Pancreas (tissue), 10 donors: ENCODE measurements at regions not wholly inside any gene's neighbourhood (a gene's known extent, or its start where the extent isn't known, plus 50 kb on each side); places are given as distances from the start of the nearest gene placed in this dataset.

Experiments
- ATAC-seq, 4 donors: fragments of 200-7000 bp; cut with Tn5 transposase; one replicate each; pipeline versions ENCODE4 v1.8.0 to v1.9.1; 2020; ENCODE audit warnings: mild to moderate bottlenecking in 4 of 4, moderate library complexity in 4 of 4
- DNase-seq, 6 donors: peaks; one replicate each; pipeline ENCODE4 v3.0.0-alpha.2; 2020
- FAIRE-seq: peaks from 2 replicates; lab custom pipeline; 2012; peaks lifted over from hg19 to GRCh38; lab: Jason Lieb, UNC
- H3K27ac ChIP-seq, 4 donors: fragments of 200-600 bp; sonication (generic); 1 replicate in 3 of 4; 2 replicates in 1 of 4; pipeline versions ENCODE4 v1.5.0 to v1.8.0; 2020
- H3K27me3 ChIP-seq, 4 donors: fragments of 200-600 bp; one replicate each; pipeline ENCODE4 v1.8.0; 2021
- H3K36me3 ChIP-seq, 3 donors: fragments of 200-600 bp; sonication (generic) in 1 of 3; one replicate each; pipeline versions ENCODE4 v1.5.0 to v1.8.0; 2020 to 2021
- H3K4me1 ChIP-seq, 3 donors: fragments of 200-600 bp; one replicate each; pipeline ENCODE4 v1.8.0; 2021
- H3K4me3 ChIP-seq, 4 donors: fragments of 200-600 bp; sonication (generic) in 2 of 4; one replicate each; pipeline versions ENCODE4 v1.5.0 to v1.8.0; 2020 to 2021
- H3K9me3 ChIP-seq, 4 donors: fragments of 200-600 bp; one replicate each; pipeline ENCODE4 v1.8.0; 2021
- CTCF ChIP-seq, 4 donors: fragments of 200-600 bp; sonication (generic) in 3 of 4; IDR thresholded peaks; one replicate each; pipeline versions ENCODE4 v1.5.0 to v1.8.0; 2021; ENCODE audit warnings: antibody characterized with exemption in 4 of 4
- WGBS, 2 donors: extraction: QIAGEN DNeasy Blood & Tissue Kit; methylation state at CpG; one replicate each; pipeline ENCODE4 v1.1.7; 2013; 5-methylcytosine and 5-hydroxymethylcytosine counted together
- intact Hi-C, 3 donors: fragments of 100-400 bp; cut with DNase I; formaldehyde crosslinking; loops; one replicate each; pipeline versions ENCODE4 v1.11.1 to v1.14.2; 2022
- donor health status: healthy with polysubstance abuse.
- donor health status: DM: no; HTN: no; CAD: no; lungs with moderate emphysema.
- donor health status: DM: no; HTN: no; CAD: no.
- donor health status: control.
- donor health status: control.
- donor health status: Bipolar disorder and iron deficiency.
- donor health status: DM: yes; HTN: yes; CAD: no.
- donor health status: DM: no; HTN: no; CAD: no.
- donor health status: DM: no; HTN: no; CAD: no.
- donor health status: DM: yes; HTN: yes; CAD: no.

- Histone ChIP-seq H3K27ac (no peak overlapping the region), H3K4me1 (peaks cover 6 to 14% (median 13%) of the 10 kb centered on the region in 3 donors)
- WGBS, 2 donors, result 70 to 73% methylated on average over 3 of the region's 3 CpGs
These were observed 213.8 kb downstream of the URB2 start for GRCh38 chr1:229839800-229840199.

GRCh38 chr1:229841230-229841629, 215.2 kb downstream of the URB2 start:
- ATAC-seq (no peak), FAIRE-seq (no peak), DNase-seq (no peak)
- WGBS, 2 donors, result 86 to 91% methylated on average over 5 of the region's 5 CpGs
- intact Hi-C loops, result no loop called here
- TF ChIP-seq CTCF (IDR thresholded peaks at IDR 0.05), result no peak
- H3K4me3 ChIP-seq, result no peak overlapping the region
- peaks cover 12 to 24% (median 17%) of the 10 kb centered on the region in 3 donors for H3K4me1 ChIP-seq
- no peaks in the 10 kb centered on the region for H3K36me3 ChIP-seq
- no peak overlapping the region for H3K27ac ChIP-seq
- no peaks in the 10 kb centered on the region for H3K27me3 ChIP-seq
- H3K9me3 ChIP-seq, result no peaks in the 10 kb centered on the region

More at GRCh38 chr1:229839800-229840199, 213.8 kb downstream of the URB2 start:
- intact Hi-C loops, result no loop called here
- Histone ChIP-seq H3K27me3 (no peaks in the 10 kb centered on the region), H3K9me3 (no peaks in the 10 kb centered on the region), H3K36me3 (no peaks in the 10 kb centered on the region), H3K4me3 (no peak overlapping the region)
- DNase-seq (no peak), ATAC-seq (no peak), FAIRE-seq (no peak)
- no peak for TF ChIP-seq CTCF (IDR thresholded peaks at IDR 0.05)

GRCh38 chr1:229842302-229843255, 216.5 kb downstream of the URB2 start:
- intact Hi-C loops, result no loop called here
- TF ChIP-seq CTCF (IDR thresholded peaks at IDR 0.05), result no peak
- H3K4me3 ChIP-seq, result no peak overlapping the region
- no peaks in the 10 kb centered on the region for H3K27me3 ChIP-seq
- FAIRE-seq, result no peak
- H3K36me3 ChIP-seq, result no peaks in the 10 kb centered on the region
- no peak for DNase-seq
- no peaks in the 10 kb centered on the region for H3K9me3 ChIP-seq
- ATAC-seq, result peak in 3 of 4 donors; percentile 22 to 53 (median 53)
- WGBS, 2 donors, result 66 to 69% methylated on average over 10 of the region's 10 CpGs
- no peak overlapping the region for H3K27ac ChIP-seq
- peaks cover 12 to 24% (median 17%) of the 10 kb centered on the region in 3 donors for H3K4me1 ChIP-seq

- no peaks in the 10 kb centered on the region for H3K27me3 ChIP-seq
- peaks cover 12 to 24% (median 17%) of the 10 kb centered on the region in 3 donors for H3K4me1 ChIP-seq
- DNase-seq, result peak in 1 of 6 donors; percentile 36
- H3K4me3 ChIP-seq, result no peak overlapping the region
- no peaks in the 10 kb centered on the region for H3K9me3 ChIP-seq
- H3K27ac ChIP-seq, result peak overlapping the region in 2 of 4 donors; percentile 12 to 42
- no peak for FAIRE-seq
- WGBS, 2 donors, result 42% methylated on average over 3 of the region's 3 CpGs
- intact Hi-C loops, result no loop called here
- peak; percentile 74 to 80 (median 78) for ATAC-seq
- no peak for TF ChIP-seq CTCF (IDR thresholded peaks at IDR 0.05)
- H3K36me3 ChIP-seq, result no peaks in the 10 kb centered on the region
These were observed 217.7 kb downstream of the URB2 start for GRCh38 chr1:229843627-229844238.
